ENCODE measurements at regions not wholly inside any gene's neighbourhood (a gene's known extent, or its start where the extent isn't known, plus 50 kb on each side); places are given as distances from the start of the nearest gene placed in this dataset.

GRCh38 chr1:239574112-239574511 is 187.7 kb downstream of the CHRM3 start:
- Histone ChIP-seq H3K9me3 (no peaks in the 10 kb centered on the region), H3K4me1 (no peaks in the 10 kb centered on the region), H3K4me3 (no peak overlapping the region), H3K27ac (no peak overlapping the region), H3K36me3 (no peaks in the 10 kb centered on the region), H3K27me3 (no peaks in the 10 kb centered on the region)
- TF ChIP-seq CTCF (IDR thresholded peaks at IDR 0.05) (no peak), POLR2A (IDR thresholded peaks at IDR 0.05) (no peak)
- intact Hi-C loops (cut with DNase I) = no loop called here
- ATAC-seq (no peak), DNase-seq (no peak)
- 95% methylated on average over 2 of the region's 2 CpGs for WGBS (ENCODE audit: insufficient coverage, low coverage, low lambda C conversion rate, missing lambda C conversion rate)

GRCh38 chr1:239575113-239575512 is 188.7 kb downstream of the CHRM3 start:
- H3K4me3 ChIP-seq = no peak overlapping the region
- TF ChIP-seq CTCF (IDR thresholded peaks at IDR 0.05) (no peak), POLR2A (IDR thresholded peaks at IDR 0.05) (no peak)
- no peak for ATAC-seq
- intact Hi-C loops (cut with DNase I) = no loop called here
- WGBS (ENCODE audit: insufficient coverage, low coverage, low lambda C conversion rate, missing lambda C conversion rate) = 44% methylated on average over 2 of the region's 2 CpGs
- H3K4me1 ChIP-seq = no peaks in the 10 kb centered on the region
- no peak for DNase-seq
- no peaks in the 10 kb centered on the region for H3K36me3 ChIP-seq
- no peak overlapping the region for H3K27ac ChIP-seq
- H3K9me3 ChIP-seq = no peaks in the 10 kb centered on the region
- H3K27me3 ChIP-seq = no peaks in the 10 kb centered on the region

GRCh38 chr1:239583536-239583935 is 197.2 kb downstream of the CHRM3 start:
- TF ChIP-seq CTCF (IDR thresholded peaks at IDR 0.05) (no peak), POLR2A (IDR thresholded peaks at IDR 0.05) (no peak)
- H3K4me3 ChIP-seq = no peak overlapping the region
- WGBS (ENCODE audit: insufficient coverage, low coverage, low lambda C conversion rate, missing lambda C conversion rate) = 52% methylated on average over 1 of the region's 1 CpG
- DNase-seq (no peak), ATAC-seq (no peak)
- H3K27ac ChIP-seq = no peak overlapping the region
- H3K27me3 ChIP-seq = no peaks in the 10 kb centered on the region
- no peaks in the 10 kb centered on the region for H3K4me1 ChIP-seq
- intact Hi-C loops (cut with DNase I) = no loop called here
- no peaks in the 10 kb centered on the region for H3K9me3 ChIP-seq
- H3K36me3 ChIP-seq = no peaks in the 10 kb centered on the region

- H3K27me3 ChIP-seq = no peaks in the 10 kb centered on the region
- no peaks in the 10 kb centered on the region for H3K9me3 ChIP-seq
- no peak for TF ChIP-seq POLR2A (IDR thresholded peaks at IDR 0.05)
- no peak for TF ChIP-seq CTCF (IDR thresholded peaks at IDR 0.05)
- intact Hi-C loops (cut with DNase I) = no loop called here
- no peak for DNase-seq
- H3K4me3 ChIP-seq = no peak overlapping the region
- H3K4me1 ChIP-seq = no peaks in the 10 kb centered on the region
- H3K27ac ChIP-seq = no peak overlapping the region
- no peaks in the 10 kb centered on the region for H3K36me3 ChIP-seq
- no peak for ATAC-seq
Observed at GRCh38 chr1:239586128-239586527, 199.8 kb downstream of the CHRM3 start.

- TF ChIP-seq POLR2A (IDR thresholded peaks at IDR 0.05) (no peak), CTCF (IDR thresholded peaks at IDR 0.05) (no peak)
- no peak overlapping the region for H3K27ac ChIP-seq
- H3K27me3 ChIP-seq = no peaks in the 10 kb centered on the region
- peak in 2 of 4 donors; percentile 25 to 46 for ATAC-seq
- intact Hi-C loops (cut with DNase I) = no loop called here
- no peaks in the 10 kb centered on the region for H3K4me1 ChIP-seq
- no peaks in the 10 kb centered on the region for H3K36me3 ChIP-seq
- DNase-seq = no peak
- no peaks in the 10 kb centered on the region for H3K9me3 ChIP-seq
- 19% methylated on average over 4 of the region's 8 CpGs for WGBS (ENCODE audit: insufficient coverage, low coverage, low lambda C conversion rate, missing lambda C conversion rate)
- no peak overlapping the region for H3K4me3 ChIP-seq
Observed at GRCh38 chr1:239587066-239587465, 200.7 kb downstream of the CHRM3 start.

Measured in right lobe of liver (tissue), 6 donors.